ENCODE measurements at regions not wholly inside any gene's neighbourhood (a gene's known extent, or its start where the extent isn't known, plus 50 kb on each side); places are given as distances from the start of the nearest gene placed in this dataset.

DNA sequence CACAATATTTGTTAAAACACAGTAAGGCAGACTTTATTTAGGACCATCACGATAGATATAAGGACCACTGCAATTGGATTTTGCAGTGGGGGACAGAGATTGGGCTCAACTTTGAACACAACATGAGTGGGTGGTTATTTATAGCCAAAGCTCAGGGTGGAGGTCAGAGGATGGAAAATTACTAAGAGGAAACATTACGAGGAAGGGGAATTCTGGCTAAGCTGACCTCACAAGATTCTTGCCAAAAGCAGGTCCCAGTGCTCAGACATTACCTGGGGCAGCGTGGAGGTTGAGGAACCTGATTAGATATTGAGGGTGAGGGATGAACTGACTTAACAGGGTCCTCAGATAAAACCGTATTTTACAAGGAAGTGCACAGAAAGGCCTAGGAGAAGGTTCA lies 88.9 kb upstream of the NBEA start:
- H3K9ac ChIP-seq (replicated peaks; ENCODE audit: extremely low read depth, insufficient read depth, low read length) = no peak overlapping the region
- H3K36me3 ChIP-seq (ENCODE audit: control insufficient read depth in 2 of 2, extremely low read depth in 1 of 2, insufficient read depth in 2 of 2, low read length in 2 of 2) = no peaks in the 10 kb centered on the region
- FAIRE-seq (no peak), DNase-seq (ENCODE audit: low read depth, low spot score) (peak; percentile 7)
- H3K27ac ChIP-seq (ENCODE audit: insufficient read depth, low read depth, low read length) = no peak overlapping the region
- no peaks in the 10 kb centered on the region for H3K9me3 ChIP-seq (replicated peaks; ENCODE audit: control insufficient read depth, insufficient read depth, low read length)
- no peak overlapping the region for H3K4me3 ChIP-seq (replicated peaks in 1 of 3; ENCODE audit: insufficient read depth in 1 of 3, low read depth in 1 of 3, low read length in 3 of 3)
- dilution Hi-C loops (cut with MboI; ENCODE audit: extremely low pct_ligation_motif_present, low sequenced_read_pairs) = no loop called here
- H3K9me1 ChIP-seq (replicated peaks; ENCODE audit: control insufficient read depth, extremely low read depth, insufficient read depth, low read length) = no peaks in the 10 kb centered on the region
- BruUV-seq (replicated peaks) = no TSS peak
- H3K4me2 ChIP-seq (ENCODE audit: insufficient read depth, low read length) = no peak overlapping the region
- no peaks in the 10 kb centered on the region for H4K20me1 ChIP-seq (replicated peaks; ENCODE audit: control insufficient read depth, extremely low read depth, insufficient read depth, low read length)
- intact Hi-C loops (cut with micrococcal nuclease) = no loop called here
- ChIA-PET POLR2A (no interaction called here), CTCF (no interaction called here)
- no peaks in the 10 kb centered on the region for H3K79me2 ChIP-seq (ENCODE audit: control insufficient read depth, insufficient read depth, low read length)
- no peak for TF ChIP-seq JUN (IDR thresholded peaks at IDR 0.05; ENCODE audit: borderline replicate concordance, insufficient read depth, insufficient read length, low read depth)
- TF ChIP-seq MYC (IDR thresholded peaks at IDR 0.05; ENCODE audit: low read depth, low read length) = no peak
- TF ChIP-seq GATA2 (IDR thresholded peaks at IDR 0.05; ENCODE audit: insufficient read depth, insufficient read length, low read depth, low read length) = no peak
- TF ChIP-seq, protein P1, sequence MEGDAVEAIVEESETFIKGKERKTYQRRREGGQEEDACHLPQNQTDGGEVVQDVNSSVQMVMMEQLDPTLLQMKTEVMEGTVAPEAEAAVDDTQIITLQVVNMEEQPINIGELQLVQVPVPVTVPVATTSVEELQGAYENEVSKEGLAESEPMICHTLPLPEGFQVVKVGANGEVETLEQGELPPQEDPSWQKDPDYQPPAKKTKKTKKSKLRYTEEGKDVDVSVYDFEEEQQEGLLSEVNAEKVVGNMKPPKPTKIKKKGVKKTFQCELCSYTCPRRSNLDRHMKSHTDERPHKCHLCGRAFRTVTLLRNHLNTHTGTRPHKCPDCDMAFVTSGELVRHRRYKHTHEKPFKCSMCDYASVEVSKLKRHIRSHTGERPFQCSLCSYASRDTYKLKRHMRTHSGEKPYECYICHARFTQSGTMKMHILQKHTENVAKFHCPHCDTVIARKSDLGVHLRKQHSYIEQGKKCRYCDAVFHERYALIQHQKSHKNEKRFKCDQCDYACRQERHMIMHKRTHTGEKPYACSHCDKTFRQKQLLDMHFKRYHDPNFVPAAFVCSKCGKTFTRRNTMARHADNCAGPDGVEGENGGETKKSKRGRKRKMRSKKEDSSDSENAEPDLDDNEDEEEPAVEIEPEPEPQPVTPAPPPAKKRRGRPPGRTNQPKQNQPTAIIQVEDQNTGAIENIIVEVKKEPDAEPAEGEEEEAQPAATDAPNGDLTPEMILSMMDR (IDR thresholded peaks at IDR 0.05; ENCODE audit: extremely low read depth in 1 of 2, insufficient read depth in 1 of 2, low read depth in 1 of 2, low read length in 2 of 2) = no peak
- TF ChIP-seq POLR2AphosphoS5 (IDR thresholded peaks at IDR 0.05; ENCODE audit: insufficient read depth, low read depth, low read length) = no peak
- no peak for TF ChIP-seq POLR2A (IDR thresholded peaks at IDR 0.05; ENCODE audit: low read depth, low read length)
- TF ChIP-seq FOS (IDR thresholded peaks at IDR 0.05; ENCODE audit: borderline replicate concordance, insufficient read depth, low read length) = no peak
- no peak for TF ChIP-seq EZH2 (IDR thresholded peaks at IDR 0.05; ENCODE audit: borderline replicate concordance, low read depth, low read length, severe bottlenecking)
- TF ChIP-seq, protein P2, sequence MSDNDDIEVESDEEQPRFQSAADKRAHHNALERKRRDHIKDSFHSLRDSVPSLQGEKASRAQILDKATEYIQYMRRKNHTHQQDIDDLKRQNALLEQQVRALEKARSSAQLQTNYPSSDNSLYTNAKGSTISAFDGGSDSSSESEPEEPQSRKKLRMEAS (IDR thresholded peaks at IDR 0.05; ENCODE audit: insufficient read depth, insufficient read length) = no peak
- peaks cover 4% of the 10 kb centered on the region for H3K4me1 ChIP-seq (ENCODE audit: control insufficient read depth, extremely low read depth, insufficient read depth, low read length)
- H3K27me3 ChIP-seq (ENCODE audit: control insufficient read depth in 2 of 2, insufficient read depth in 2 of 2, low read length in 2 of 2) = no peaks in the 10 kb centered on the region
- no peak overlapping the region for H2AFZ ChIP-seq (ENCODE audit: low read depth, low read length)
